Activated CD4-positive, CD25-positive, alpha-beta regulatory T cell treated with anti-CD3 and anti-CD28 coated beads, Interleukin-2, amount 50 U/mL, for 16 hours (primary cell): ENCODE measurements at regions not wholly inside any gene's neighbourhood (a gene's known extent, or its start where the extent isn't known, plus 50 kb on each side); places are given as distances from the start of the nearest gene placed in this dataset.
"Not testable (repeated sequence)": the region's sequence is repeated elsewhere in the genome, so short reads cannot be mapped to it uniquely, and the experiment has no call there.

Source experiments
- DNase-seq: peaks from one replicate; pipeline ENCODE4 v3.0.0-alpha.2; 2020; ENCODE audit warnings: low read depth, low spot score

- DNase-seq, result no peak
These were observed 726.4 kb downstream of the ZNF385D start for GRCh38 chr3:21024563-21024962.

DNA sequence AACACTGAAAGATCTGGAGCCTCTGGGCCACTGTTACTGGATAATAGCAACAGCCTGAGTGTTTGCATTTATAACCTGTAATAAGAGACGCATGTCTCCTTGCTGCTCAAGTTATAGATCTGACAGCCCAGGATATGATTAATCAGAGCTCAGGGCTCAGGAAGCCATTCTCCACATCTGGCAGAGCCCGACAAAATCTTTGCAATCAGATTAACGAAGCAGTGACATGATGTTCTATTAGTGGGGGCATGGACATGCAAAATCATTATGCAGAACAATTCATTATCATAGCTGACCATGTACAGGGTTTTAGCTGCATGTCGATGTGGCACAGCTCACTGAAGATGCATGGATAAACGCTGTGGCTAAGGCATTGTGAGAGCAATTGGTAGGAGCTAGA, 730.3 kb downstream of the ZNF385D start:
- no peak for DNase-seq

GRCh38 chr3:21020043-21020442, 731.0 kb downstream of the ZNF385D start:
- no peak for DNase-seq

GRCh38 chr3:21017115-21017852, 733.7 kb downstream of the ZNF385D start:
- DNase-seq, result no peak

DNA sequence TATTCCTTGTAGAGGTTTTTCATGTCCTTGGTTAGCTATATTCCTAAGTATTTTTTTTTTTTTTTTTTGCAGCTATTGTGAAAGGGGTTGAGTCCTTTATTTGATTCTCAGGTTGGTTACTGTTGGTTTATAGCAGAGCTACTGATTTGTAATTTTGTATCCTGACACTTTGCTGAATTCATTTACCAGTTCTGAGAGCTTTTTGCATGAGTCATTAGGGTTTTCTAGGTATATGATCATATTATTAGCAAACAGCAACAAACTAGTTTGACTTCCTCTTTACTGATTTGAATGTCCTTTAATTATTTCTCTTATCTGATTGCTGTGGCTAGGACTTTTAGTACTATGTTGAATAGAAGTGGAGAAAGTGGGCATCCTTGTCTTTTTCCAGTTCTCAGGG, 737.4 kb downstream of the ZNF385D start:
- no peak for DNase-seq

DNA sequence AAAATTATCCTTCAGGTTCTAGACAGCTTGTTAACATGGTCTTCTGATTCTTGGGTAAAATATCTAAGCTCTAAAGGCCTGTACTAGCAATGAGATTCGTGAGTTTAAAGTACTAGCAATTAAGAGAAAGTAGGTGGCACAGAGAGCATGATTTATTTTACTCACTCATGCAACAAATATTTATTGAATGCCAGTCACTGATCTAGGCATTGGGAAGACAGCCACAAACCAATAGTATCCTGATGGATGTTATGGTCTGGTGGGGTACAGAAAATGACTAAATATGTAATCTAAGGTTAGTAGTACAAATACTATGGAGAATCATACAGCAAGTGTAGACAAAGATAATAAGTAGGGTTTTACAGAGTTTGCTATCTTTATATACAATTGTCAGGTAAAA, 751.3 kb downstream of the ZNF385D start:
- DNase-seq, result no peak

DNA sequence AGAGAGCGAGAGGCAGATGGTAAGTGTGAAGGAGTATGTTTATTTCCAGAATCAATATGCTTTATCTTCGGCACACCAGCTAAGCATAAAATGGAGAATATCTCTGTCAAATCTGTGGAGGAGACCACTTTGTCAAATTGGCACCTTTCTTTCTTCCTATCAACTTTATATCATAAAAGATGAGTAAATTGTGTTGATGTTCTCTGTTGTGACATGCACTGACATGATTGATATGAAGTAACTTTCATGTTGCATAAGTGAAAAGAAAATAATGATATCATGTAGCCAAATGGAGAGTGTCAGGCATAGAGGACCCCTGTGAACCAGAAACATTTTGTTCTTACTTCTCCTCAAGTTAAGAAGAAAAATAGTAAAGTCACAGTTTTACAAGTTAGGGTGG, 753.8 kb downstream of the ZNF385D start:
- DNase-seq, result no peak

DNA sequence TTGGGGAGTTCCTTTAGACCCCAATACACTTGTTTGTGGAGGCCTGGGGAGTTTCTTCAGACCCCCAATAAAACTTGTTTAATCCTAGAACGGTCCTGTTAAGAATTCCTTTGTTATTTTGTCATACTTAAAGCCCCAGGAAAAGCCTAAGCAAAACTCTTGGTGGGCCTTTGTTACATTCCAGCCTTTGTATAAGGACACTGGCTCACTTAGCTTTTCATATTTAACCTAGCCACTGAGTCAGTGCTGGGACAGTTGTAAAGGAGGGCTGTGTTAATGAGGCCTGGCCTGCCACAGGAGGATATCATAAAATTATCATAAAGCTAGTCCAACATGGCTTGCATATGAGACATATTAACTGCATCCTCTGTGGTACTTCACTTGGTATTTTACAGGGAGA, 760.1 kb downstream of the ZNF385D start:
- DNase-seq, result no peak

DNA sequence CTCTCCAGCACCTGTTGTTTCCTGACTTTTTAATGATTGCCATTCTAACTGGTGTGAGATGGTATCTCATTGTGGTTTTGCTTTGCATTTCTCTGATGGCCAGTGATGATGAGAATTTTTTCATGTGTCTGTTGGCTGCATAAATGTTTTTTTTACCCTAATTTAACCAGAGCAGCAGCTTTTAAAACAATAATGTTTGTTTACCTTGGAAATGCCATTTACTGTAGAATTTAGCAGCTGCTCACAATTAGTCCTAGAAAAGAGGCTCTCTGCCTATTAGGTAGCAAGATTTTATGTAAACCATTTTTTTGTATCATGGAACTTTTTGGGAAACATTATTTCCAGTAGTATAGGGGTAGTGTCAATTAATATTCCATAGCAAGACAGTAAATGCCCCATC, 761.4 kb downstream of the ZNF385D start:
- DNase-seq, result not testable (repeated sequence)

- DNase-seq, result no peak
These were observed 766.3 kb downstream of the ZNF385D start for GRCh38 chr3:20984594-20985205.

- DNase-seq, result no peak
These were observed 775.8 kb downstream of the ZNF385D start for GRCh38 chr3:20975188-20975651.

DNA sequence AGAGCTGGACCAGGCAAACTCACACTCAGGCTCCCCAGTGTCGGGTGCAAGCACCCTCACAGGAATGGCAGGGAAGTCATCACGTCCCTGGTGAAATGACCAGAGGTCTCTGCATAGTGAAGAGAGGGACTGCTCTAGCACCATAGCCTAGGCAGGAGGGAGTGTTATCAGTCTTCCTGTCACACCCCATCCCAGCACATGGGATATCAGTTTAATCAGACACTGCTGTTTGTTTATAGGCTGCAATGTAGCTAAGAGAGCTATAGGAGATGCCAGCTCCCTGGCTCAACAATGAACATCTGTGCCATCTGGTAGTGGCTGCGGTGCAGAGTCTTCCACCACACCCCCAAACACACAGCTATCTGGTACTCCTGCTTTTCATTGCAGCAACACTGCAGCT, 776.6 kb downstream of the ZNF385D start:
- DNase-seq, result no peak

- not testable (repeated sequence) for DNase-seq
These were observed 780.2 kb downstream of the ZNF385D start for GRCh38 chr3:20970807-20971206.

- DNase-seq, result not testable (repeated sequence)
These were observed 781.5 kb upstream of the SGO1 start for GRCh38 chr3:20967485-20967884.

DNA sequence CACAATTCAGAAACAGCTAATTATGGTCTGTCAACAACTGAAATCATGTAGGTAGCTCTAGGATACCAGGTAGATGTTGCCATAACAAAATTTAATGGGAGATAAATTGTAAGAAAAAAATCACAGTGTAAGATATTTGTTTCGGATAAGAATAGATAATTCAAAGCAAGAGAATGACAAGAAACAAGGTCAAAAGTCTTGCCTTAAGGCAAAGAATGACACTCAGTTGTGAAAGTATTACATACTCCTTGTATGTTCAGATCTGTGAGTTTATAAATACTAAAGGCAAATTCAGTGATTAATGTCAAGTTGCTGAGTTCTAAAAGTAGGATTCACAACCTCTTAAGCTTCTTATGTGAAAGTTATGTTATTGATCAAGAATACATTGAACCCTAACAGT, 772.2 kb upstream of the SGO1 start:
- no peak for DNase-seq

GRCh38 chr3:20945892-20946291, 759.9 kb upstream of the SGO1 start:
- DNase-seq, result no peak

DNA sequence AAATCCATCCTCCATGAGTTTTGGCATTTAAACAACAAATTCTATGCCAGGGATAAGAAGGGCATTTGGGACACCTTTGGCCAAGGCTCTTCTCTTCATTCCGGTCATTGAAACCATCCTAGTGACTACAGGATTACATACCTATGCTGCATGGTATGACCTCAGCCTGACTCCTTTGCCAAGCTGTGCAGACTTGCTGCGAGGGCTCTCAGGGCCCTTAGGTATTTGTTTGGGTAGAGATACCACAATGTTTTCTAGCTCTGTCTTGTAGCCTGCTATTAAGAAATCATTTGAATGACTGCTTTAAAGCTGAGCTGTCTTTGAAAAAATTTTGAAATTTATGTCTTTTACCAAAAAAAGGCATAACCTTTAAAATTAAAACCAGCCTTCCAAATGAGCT, 749.8 kb upstream of the SGO1 start:
- no peak for DNase-seq

- DNase-seq, result no peak
These were observed 745.8 kb upstream of the SGO1 start for GRCh38 chr3:20931834-20932233.

DNA sequence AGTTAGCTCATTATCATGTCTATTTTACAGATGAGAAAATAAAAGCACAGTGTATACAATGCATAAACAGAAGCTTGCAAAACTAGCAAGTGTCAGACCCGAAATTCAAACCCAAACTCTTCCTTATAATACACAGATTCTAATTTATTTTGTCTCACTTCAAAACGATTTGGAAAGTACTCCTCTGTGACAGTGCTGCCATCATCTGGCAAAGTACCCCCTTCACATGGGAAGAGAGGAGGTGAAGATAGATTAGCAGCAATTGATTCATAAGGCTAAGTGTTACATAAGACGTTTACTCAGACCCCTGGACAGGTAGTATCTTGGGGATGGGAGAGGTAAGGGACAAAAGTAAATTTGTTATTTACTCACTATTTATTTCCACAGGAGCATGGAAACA, 744.0 kb upstream of the SGO1 start:
- no peak for DNase-seq

- DNase-seq, result no peak
These were observed 738.8 kb upstream of the SGO1 start for GRCh38 chr3:20924646-20925385.

- DNase-seq, result not testable (repeated sequence)
These were observed 735.1 kb upstream of the SGO1 start for GRCh38 chr3:20921112-20921511.

DNA sequence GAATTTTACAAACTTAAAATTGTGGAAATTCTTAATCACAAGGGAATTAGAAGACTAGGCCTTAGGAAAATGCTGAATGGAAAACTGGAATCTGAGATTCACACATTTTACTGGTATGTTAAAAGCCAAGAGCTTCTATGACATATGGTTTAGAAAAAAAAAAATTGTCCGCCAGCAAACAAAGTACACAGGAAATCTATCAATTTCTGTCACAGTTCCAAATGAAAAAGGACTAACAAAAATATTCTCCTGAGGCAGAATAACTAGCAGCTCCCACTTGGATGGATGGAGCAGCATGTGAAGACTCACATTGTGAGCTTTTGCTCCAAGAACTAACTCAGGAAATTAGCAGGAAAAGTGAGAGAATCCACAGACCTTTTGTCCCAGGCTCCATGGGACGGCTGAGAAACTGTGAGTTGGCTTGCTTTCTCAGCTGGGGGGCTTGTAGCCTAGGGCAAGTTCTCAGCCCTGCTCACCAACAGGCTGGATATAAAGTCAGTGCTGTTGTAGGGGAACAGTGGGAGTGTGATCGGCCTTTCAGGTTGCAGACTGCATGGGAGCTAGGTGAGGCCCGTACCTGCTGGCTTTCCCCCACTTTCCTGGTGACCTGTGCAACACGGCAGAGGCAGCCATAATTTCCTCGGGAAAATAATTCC, 731.1 kb upstream of the SGO1 start:
- no peak for DNase-seq
